HG03354 (cell line): ENCODE measurements at regions not wholly inside any gene's neighbourhood (a gene's known extent, or its start where the extent isn't known, plus 50 kb on each side); places are given as distances from the start of the nearest gene placed in this dataset.

Experiments used
- ATAC-seq: cut with Tn5 transposase; IDR thresholded peaks from one replicate; pipeline ENCODE4 v1.9.1; 2021; ENCODE audit warnings: mild to moderate bottlenecking; ENCODE audit not compliant: unreplicated experiment, poor library complexity, severe bottlenecking

GRCh38 chr4:36394352-36394903 lies 113.0 kb downstream of the DTHD1 start:
- peak; percentile 44 for ATAC-seq

GRCh38 chr4:36399762-36400353 lies 118.4 kb downstream of the DTHD1 start:
- peak; percentile 70 for ATAC-seq

GRCh38 chr4:36402008-36402758 lies 120.8 kb downstream of the DTHD1 start:
- ATAC-seq: no peak

GRCh38 chr4:36411338-36411737 lies 129.9 kb downstream of the DTHD1 start:
- no peak for ATAC-seq

GRCh38 chr4:36414248-36414647 lies 132.8 kb downstream of the DTHD1 start:
- ATAC-seq: no peak

GRCh38 chr4:36417146-36417545 lies 135.7 kb downstream of the DTHD1 start:
- ATAC-seq: no peak

GRCh38 chr4:36420111-36420679 lies 138.8 kb downstream of the DTHD1 start:
- no peak for ATAC-seq

GRCh38 chr4:36422607-36423006 lies 141.2 kb downstream of the DTHD1 start:
- ATAC-seq: no peak

GRCh38 chr4:36426741-36427140 lies 145.3 kb downstream of the DTHD1 start:
- ATAC-seq: no peak

- ATAC-seq: no peak
Measured at GRCh38 chr4:36427696-36428095, 146.3 kb downstream of the DTHD1 start.

GRCh38 chr4:36432586-36432985 lies 151.2 kb downstream of the DTHD1 start:
- no peak for ATAC-seq

- no peak for ATAC-seq
Measured at GRCh38 chr4:36439556-36439955, 158.1 kb downstream of the DTHD1 start.

- ATAC-seq: no peak
Measured at GRCh38 chr4:36445480-36445879, 164.1 kb downstream of the DTHD1 start.

- ATAC-seq: no peak
Measured at GRCh38 chr4:36446275-36446674, 164.9 kb downstream of the DTHD1 start.

GRCh38 chr4:36461344-36461743 lies 179.9 kb downstream of the DTHD1 start:
- no peak for ATAC-seq

GRCh38 chr4:36467670-36468069 lies 186.3 kb downstream of the DTHD1 start:
- no peak for ATAC-seq

GRCh38 chr4:36471903-36472302 lies 190.5 kb downstream of the DTHD1 start:
- ATAC-seq: no peak

GRCh38 chr4:36476135-36476534 lies 194.7 kb downstream of the DTHD1 start:
- no peak for ATAC-seq

- ATAC-seq: no peak
Measured at GRCh38 chr4:36477861-36478260, 196.4 kb downstream of the DTHD1 start.

GRCh38 chr4:36485885-36486284 lies 204.5 kb downstream of the DTHD1 start:
- ATAC-seq: no peak

GRCh38 chr4:36489798-36490197 lies 208.4 kb downstream of the DTHD1 start:
- ATAC-seq: no peak
